ENCODE measurements at regions not wholly inside any gene's neighbourhood (a gene's known extent, or its start where the extent isn't known, plus 50 kb on each side); places are given as distances from the start of the nearest gene placed in this dataset.
"Not testable (repeated sequence)": the region's sequence is repeated elsewhere in the genome, so short reads cannot be mapped to it uniquely, and the experiment has no call there.

- no peaks in the 10 kb centered on the region for H3K36me3 Mint-ChIP-seq (ENCODE audit: low read depth)
- H3K4me1 Mint-ChIP-seq (ENCODE audit: low read depth), result no peaks in the 10 kb centered on the region
- H3K9me3 Mint-ChIP-seq, result no peaks in the 10 kb centered on the region
- no peak overlapping the region for H3K27ac Mint-ChIP-seq
- intact Hi-C loops (cut with micrococcal nuclease), result no loop called here
- no peak overlapping the region for H3K4me3 Mint-ChIP-seq
- no peaks in the 10 kb centered on the region for H3K27me3 Mint-ChIP-seq
Measured at GRCh38 chrX:81857192-81857591, 655.3 kb downstream of the SH3BGRL start.

GRCh38 chrX:81866873-81867272, 665.0 kb downstream of the SH3BGRL start:
- Mint-ChIP-seq H3K36me3 (ENCODE audit: low read depth) (no peaks in the 10 kb centered on the region), H3K27me3 (no peaks in the 10 kb centered on the region), H3K9me3 (peaks cover 21% of the 10 kb centered on the region), H3K27ac (no peak overlapping the region), H3K4me1 (ENCODE audit: low read depth) (no peaks in the 10 kb centered on the region), H3K4me3 (no peak overlapping the region)
- intact Hi-C loops (cut with micrococcal nuclease), result no loop called here

GRCh38 chrX:81868979-81869378, 667.1 kb downstream of the SH3BGRL start:
- Mint-ChIP-seq H3K4me3 (no peak overlapping the region), H3K9me3 (peaks cover 31% of the 10 kb centered on the region), H3K27me3 (no peaks in the 10 kb centered on the region), H3K27ac (no peak overlapping the region), H3K4me1 (ENCODE audit: low read depth) (no peaks in the 10 kb centered on the region), H3K36me3 (ENCODE audit: low read depth) (no peaks in the 10 kb centered on the region)
- intact Hi-C loops (cut with micrococcal nuclease), result no loop called here

GRCh38 chrX:81874807-81875206, 672.9 kb downstream of the SH3BGRL start:
- no peak overlapping the region for H3K4me3 Mint-ChIP-seq
- no peaks in the 10 kb centered on the region for H3K36me3 Mint-ChIP-seq (ENCODE audit: low read depth)
- H3K27ac Mint-ChIP-seq, result no peak overlapping the region
- H3K4me1 Mint-ChIP-seq (ENCODE audit: low read depth), result no peaks in the 10 kb centered on the region
- H3K27me3 Mint-ChIP-seq, result no peaks in the 10 kb centered on the region
- H3K9me3 Mint-ChIP-seq, result peaks cover 22% of the 10 kb centered on the region
- intact Hi-C loops (cut with micrococcal nuclease), result no loop called here

- Mint-ChIP-seq H3K27ac (no peak overlapping the region), H3K27me3 (no peaks in the 10 kb centered on the region)
Measured at GRCh38 chrX:81875800-81876199, 673.9 kb downstream of the SH3BGRL start.

GRCh38 chrX:81876437-81876836, 674.5 kb downstream of the SH3BGRL start:
- Mint-ChIP-seq H3K27ac (no peak overlapping the region), H3K9me3 (peaks cover 21% of the 10 kb centered on the region), H3K36me3 (ENCODE audit: low read depth) (no peaks in the 10 kb centered on the region), H3K4me3 (no peak overlapping the region), H3K4me1 (ENCODE audit: low read depth) (no peaks in the 10 kb centered on the region), H3K27me3 (no peaks in the 10 kb centered on the region)
- intact Hi-C loops (cut with micrococcal nuclease), result no loop called here

More at GRCh38 chrX:81875800-81876199, 673.9 kb downstream of the SH3BGRL start:
- Mint-ChIP-seq H3K4me1 (ENCODE audit: low read depth) (no peaks in the 10 kb centered on the region), H3K4me3 (no peak overlapping the region), H3K36me3 (ENCODE audit: low read depth) (no peaks in the 10 kb centered on the region), H3K9me3 (peaks cover 21% of the 10 kb centered on the region)
- intact Hi-C loops (cut with micrococcal nuclease), result no loop called here

GRCh38 chrX:81890521-81890920, 688.6 kb downstream of the SH3BGRL start:
- no peaks in the 10 kb centered on the region for H3K36me3 Mint-ChIP-seq (ENCODE audit: low read depth)
- no peaks in the 10 kb centered on the region for H3K9me3 Mint-ChIP-seq
- intact Hi-C loops (cut with micrococcal nuclease), result no loop called here
- H3K4me3 Mint-ChIP-seq, result no peak overlapping the region
- no peaks in the 10 kb centered on the region for H3K27me3 Mint-ChIP-seq
- H3K27ac Mint-ChIP-seq, result no peak overlapping the region
- no peaks in the 10 kb centered on the region for H3K4me1 Mint-ChIP-seq (ENCODE audit: low read depth)

GRCh38 chrX:81900522-81900921, 698.6 kb downstream of the SH3BGRL start:
- H3K27ac Mint-ChIP-seq, result no peak overlapping the region
- no peaks in the 10 kb centered on the region for H3K9me3 Mint-ChIP-seq
- no peaks in the 10 kb centered on the region for H3K36me3 Mint-ChIP-seq (ENCODE audit: low read depth)
- intact Hi-C loops (cut with micrococcal nuclease), result no loop called here
- H3K4me1 Mint-ChIP-seq (ENCODE audit: low read depth), result no peaks in the 10 kb centered on the region
- no peaks in the 10 kb centered on the region for H3K27me3 Mint-ChIP-seq
- no peak overlapping the region for H3K4me3 Mint-ChIP-seq

GRCh38 chrX:81925812-81926211, 723.9 kb downstream of the SH3BGRL start:
- Mint-ChIP-seq H3K27ac (no peak overlapping the region), H3K9me3 (no peaks in the 10 kb centered on the region), H3K4me3 (no peak overlapping the region), H3K36me3 (ENCODE audit: low read depth) (no peaks in the 10 kb centered on the region), H3K4me1 (ENCODE audit: low read depth) (no peaks in the 10 kb centered on the region), H3K27me3 (no peaks in the 10 kb centered on the region)
- intact Hi-C loops (cut with micrococcal nuclease), result no loop called here

- H3K4me1 Mint-ChIP-seq (ENCODE audit: low read depth); H3K27me3 Mint-ChIP-seq; H3K27ac Mint-ChIP-seq; intact Hi-C loops (cut with micrococcal nuclease); H3K4me3 Mint-ChIP-seq; H3K36me3 Mint-ChIP-seq (ENCODE audit: low read depth): not testable (repeated sequence)
- H3K9me3 Mint-ChIP-seq, result peaks cover 17% of the 10 kb centered on the region
Measured at GRCh38 chrX:81945911-81946310, 744.0 kb downstream of the SH3BGRL start.

- H3K9me3 Mint-ChIP-seq, result no peaks in the 10 kb centered on the region
- H3K27me3 Mint-ChIP-seq, result no peaks in the 10 kb centered on the region
- H3K4me3 Mint-ChIP-seq, result no peak overlapping the region
- H3K36me3 Mint-ChIP-seq (ENCODE audit: low read depth), result no peaks in the 10 kb centered on the region
- H3K27ac Mint-ChIP-seq, result no peak overlapping the region
- no peaks in the 10 kb centered on the region for H3K4me1 Mint-ChIP-seq (ENCODE audit: low read depth)
- intact Hi-C loops (cut with micrococcal nuclease), result no loop called here
Measured at GRCh38 chrX:81957318-81957717, 755.4 kb downstream of the SH3BGRL start.

- no peaks in the 10 kb centered on the region for H3K36me3 Mint-ChIP-seq (ENCODE audit: low read depth)
- no peak overlapping the region for H3K4me3 Mint-ChIP-seq
- no peaks in the 10 kb centered on the region for H3K27me3 Mint-ChIP-seq
- H3K9me3 Mint-ChIP-seq, result no peaks in the 10 kb centered on the region
- H3K27ac Mint-ChIP-seq, result no peak overlapping the region
- intact Hi-C loops (cut with micrococcal nuclease), result no loop called here
- no peaks in the 10 kb centered on the region for H3K4me1 Mint-ChIP-seq (ENCODE audit: low read depth)
Measured at GRCh38 chrX:81957900-81958545, 756.1 kb downstream of the SH3BGRL start.

- Mint-ChIP-seq H3K27me3 (no peaks in the 10 kb centered on the region), H3K36me3 (ENCODE audit: low read depth) (no peaks in the 10 kb centered on the region), H3K27ac (no peak overlapping the region), H3K4me1 (ENCODE audit: low read depth) (no peaks in the 10 kb centered on the region), H3K4me3 (no peak overlapping the region), H3K9me3 (no peaks in the 10 kb centered on the region)
- intact Hi-C loops (cut with micrococcal nuclease), result no loop called here
Measured at GRCh38 chrX:81959964-81960363, 758.1 kb downstream of the SH3BGRL start.

- H3K9me3 Mint-ChIP-seq; H3K4me1 Mint-ChIP-seq (ENCODE audit: low read depth); H3K36me3 Mint-ChIP-seq (ENCODE audit: low read depth); H3K4me3 Mint-ChIP-seq; intact Hi-C loops (cut with micrococcal nuclease); H3K27ac Mint-ChIP-seq; H3K27me3 Mint-ChIP-seq: not testable (repeated sequence)
Measured at GRCh38 chrX:81974413-81974812, 772.5 kb downstream of the SH3BGRL start.

GRCh38 chrX:81979806-81980515, 778.1 kb downstream of the SH3BGRL start:
- Mint-ChIP-seq H3K27ac (no peak overlapping the region), H3K4me1 (ENCODE audit: low read depth) (no peaks in the 10 kb centered on the region), H3K36me3 (ENCODE audit: low read depth) (no peaks in the 10 kb centered on the region), H3K4me3 (no peak overlapping the region), H3K27me3 (no peaks in the 10 kb centered on the region), H3K9me3 (peaks cover 32% of the 10 kb centered on the region)
- intact Hi-C loops (cut with micrococcal nuclease), result no loop called here
